ENCODE measurements at regions not wholly inside any gene's neighbourhood (a gene's known extent, or its start where the extent isn't known, plus 50 kb on each side); places are given as distances from the start of the nearest gene placed in this dataset.
"Not testable (repeated sequence)": the region's sequence is repeated elsewhere in the genome, so short reads cannot be mapped to it uniquely, and the experiment has no call there.

GRCh38 chr21:25501996-25502665 is 105.2 kb downstream of the MRPL39 start:
- peaks cover 13 to 17% of the 10 kb centered on the region in 2 donors for H3K9me3 Mint-ChIP-seq
- ATAC-seq (replicated peaks in 1 of 2), result peak; percentile 91 to 97
- peaks cover 31 to 38% of the 10 kb centered on the region in 2 donors for H3K36me3 Mint-ChIP-seq (ENCODE audit: insufficient read depth in 2 of 2)

GRCh38 chr21:25501462-25501861 is 105.8 kb downstream of the MRPL39 start:
- Mint-ChIP-seq H3K4me1 (ENCODE audit: low read depth) (peaks cover 85% of the 10 kb centered on the region), H3K27ac (peak overlapping the region; percentile 91), H3K27me3 (ENCODE audit: low read depth) (no peaks in the 10 kb centered on the region), H3K36me3 (ENCODE audit: insufficient read depth in 2 of 2) (peaks cover 32 to 38% of the 10 kb centered on the region in 2 donors), H3K9me3 (peaks cover 13 to 17% of the 10 kb centered on the region in 2 donors), H3K4me3 (peak overlapping the region; percentile 34 to 70)
- DNase-seq, result no peak
- peak; percentile 2 to 8 for ATAC-seq (replicated peaks in 1 of 2)

More at GRCh38 chr21:25501996-25502665, 105.2 kb downstream of the MRPL39 start:
- H3K4me1 Mint-ChIP-seq (ENCODE audit: low read depth), result peaks cover 85% of the 10 kb centered on the region
- no peaks in the 10 kb centered on the region for H3K27me3 Mint-ChIP-seq (ENCODE audit: low read depth)
- peak; percentile 73 to 79 for DNase-seq
- H3K4me3 Mint-ChIP-seq, result peak overlapping the region; percentile 34 to 70
- H3K27ac Mint-ChIP-seq, result peak overlapping the region; percentile 91

- Mint-ChIP-seq H3K4me3 (peak overlapping the region; percentile 39 to 49), H3K27ac (no peak overlapping the region)
- no peak for ATAC-seq (replicated peaks in 1 of 2)
Observed at GRCh38 chr21:25500598-25500997, 106.7 kb downstream of the MRPL39 start.

GRCh38 chr21:25496825-25497482 is 110.3 kb downstream of the MRPL39 start:
- peak overlapping the region in 1 of 2 donors; percentile 10 for H3K4me3 Mint-ChIP-seq

More at GRCh38 chr21:25500598-25500997, 106.7 kb downstream of the MRPL39 start:
- H3K4me1 Mint-ChIP-seq (ENCODE audit: low read depth), result peaks cover 80% of the 10 kb centered on the region
- H3K27me3 Mint-ChIP-seq (ENCODE audit: low read depth), result no peaks in the 10 kb centered on the region
- peaks cover 13 to 17% of the 10 kb centered on the region in 2 donors for H3K9me3 Mint-ChIP-seq
- peaks cover 32 to 38% of the 10 kb centered on the region in 2 donors for H3K36me3 Mint-ChIP-seq (ENCODE audit: insufficient read depth in 2 of 2)
- DNase-seq, result no peak

GRCh38 chr21:25494804-25495203 is 112.5 kb downstream of the MRPL39 start:
- Mint-ChIP-seq H3K27me3 (ENCODE audit: low read depth) (no peaks in the 10 kb centered on the region), H3K4me1 (ENCODE audit: low read depth) (peaks cover 60% of the 10 kb centered on the region), H3K27ac (no peak overlapping the region), H3K9me3 (peaks cover 4 to 8% of the 10 kb centered on the region in 2 donors), H3K4me3 (no peak overlapping the region), H3K36me3 (ENCODE audit: insufficient read depth in 2 of 2) (peaks cover 12 to 20% of the 10 kb centered on the region in 2 donors)
- no peak for ATAC-seq (replicated peaks in 1 of 2)
- no peak for DNase-seq

More at GRCh38 chr21:25496825-25497482, 110.3 kb downstream of the MRPL39 start:
- H3K9me3 Mint-ChIP-seq, result peaks cover 4 to 11% of the 10 kb centered on the region in 2 donors
- H3K27me3 Mint-ChIP-seq (ENCODE audit: low read depth), result no peaks in the 10 kb centered on the region
- ATAC-seq (replicated peaks in 1 of 2), result peak in 1 of 2 donors; percentile 18
- H3K36me3 Mint-ChIP-seq (ENCODE audit: insufficient read depth in 2 of 2), result peaks cover 17 to 29% of the 10 kb centered on the region in 2 donors
- H3K4me1 Mint-ChIP-seq (ENCODE audit: low read depth), result peaks cover 60% of the 10 kb centered on the region
- H3K27ac Mint-ChIP-seq, result no peak overlapping the region
- DNase-seq, result no peak

GRCh38 chr21:25493722-25494121 is 113.6 kb downstream of the MRPL39 start:
- no peak overlapping the region for H3K4me3 Mint-ChIP-seq
- DNase-seq (no peak), ATAC-seq (replicated peaks in 1 of 2) (no peak)
- H3K36me3 Mint-ChIP-seq (ENCODE audit: insufficient read depth in 2 of 2), result peaks cover 9 to 17% of the 10 kb centered on the region in 2 donors
- H3K4me1 Mint-ChIP-seq (ENCODE audit: low read depth), result peaks cover 67% of the 10 kb centered on the region
- no peak overlapping the region for H3K27ac Mint-ChIP-seq
- H3K9me3 Mint-ChIP-seq, result peaks cover 3 to 6% of the 10 kb centered on the region in 2 donors
- no peaks in the 10 kb centered on the region for H3K27me3 Mint-ChIP-seq (ENCODE audit: low read depth)

- H3K4me3 Mint-ChIP-seq, result peak overlapping the region; percentile 61 to 66
Observed at GRCh38 chr21:25491267-25491666, 116.0 kb downstream of the MRPL39 start.

GRCh38 chr21:25490742-25491141 is 116.5 kb downstream of the MRPL39 start:
- Mint-ChIP-seq H3K27me3 (ENCODE audit: low read depth) (no peaks in the 10 kb centered on the region), H3K36me3 (ENCODE audit: insufficient read depth in 2 of 2) (peaks cover 4 to 13% of the 10 kb centered on the region in 2 donors), H3K27ac (peak overlapping the region; percentile 78), H3K9me3 (peaks cover 0 to 3% of the 10 kb centered on the region in 2 donors), H3K4me1 (ENCODE audit: low read depth) (peaks cover 75% of the 10 kb centered on the region), H3K4me3 (peak overlapping the region; percentile 61 to 66)
- DNase-seq, result no peak
- peak; percentile 69 to 71 for ATAC-seq (replicated peaks in 1 of 2)

More at GRCh38 chr21:25491267-25491666, 116.0 kb downstream of the MRPL39 start:
- Mint-ChIP-seq H3K27ac (peak overlapping the region; percentile 78), H3K9me3 (peaks cover 0 to 3% of the 10 kb centered on the region in 2 donors), H3K36me3 (ENCODE audit: insufficient read depth in 2 of 2) (peaks cover 4 to 13% of the 10 kb centered on the region in 2 donors), H3K4me1 (ENCODE audit: low read depth) (peaks cover 72% of the 10 kb centered on the region), H3K27me3 (ENCODE audit: low read depth) (no peaks in the 10 kb centered on the region)
- DNase-seq, result no peak
- no peak for ATAC-seq (replicated peaks in 1 of 2)

- Mint-ChIP-seq H3K4me1 (ENCODE audit: low read depth) (peaks cover 84% of the 10 kb centered on the region), H3K36me3 (ENCODE audit: insufficient read depth in 2 of 2) (peaks cover 12 to 14% of the 10 kb centered on the region in 2 donors), H3K27me3 (ENCODE audit: low read depth) (no peaks in the 10 kb centered on the region), H3K27ac (peak overlapping the region; percentile 99), H3K9me3 (peaks cover 5 to 6% of the 10 kb centered on the region in 2 donors), H3K4me3 (peak overlapping the region; percentile 61 to 87)
- DNase-seq, result no peak
- ATAC-seq (replicated peaks in 1 of 2), result no peak
Observed at GRCh38 chr21:25489673-25490072, 117.6 kb downstream of the MRPL39 start.

GRCh38 chr21:25487046-25487594 is 120.2 kb downstream of the MRPL39 start:
- H3K4me3 Mint-ChIP-seq, result peak overlapping the region; percentile 73 to 87
- H3K27me3 Mint-ChIP-seq (ENCODE audit: low read depth), result no peaks in the 10 kb centered on the region
- H3K9me3 Mint-ChIP-seq, result peaks cover 14 to 18% of the 10 kb centered on the region in 2 donors
- H3K4me1 Mint-ChIP-seq (ENCODE audit: low read depth), result peaks cover 82% of the 10 kb centered on the region
- H3K27ac Mint-ChIP-seq, result peak overlapping the region; percentile 99
- H3K36me3 Mint-ChIP-seq (ENCODE audit: insufficient read depth in 2 of 2), result peaks cover 22 to 33% of the 10 kb centered on the region in 2 donors
- DNase-seq (no peak), ATAC-seq (replicated peaks in 1 of 2) (peak; percentile 77 to 78)

GRCh38 chr21:25485914-25486313 is 121.4 kb downstream of the MRPL39 start:
- H3K4me1 Mint-ChIP-seq (ENCODE audit: low read depth), result peaks cover 70% of the 10 kb centered on the region
- ATAC-seq (replicated peaks in 1 of 2), result no peak
- peaks cover 23 to 26% of the 10 kb centered on the region in 2 donors for H3K9me3 Mint-ChIP-seq
- peaks cover 32 to 45% of the 10 kb centered on the region in 2 donors for H3K36me3 Mint-ChIP-seq (ENCODE audit: insufficient read depth in 2 of 2)
- peak overlapping the region; percentile 99 for H3K27ac Mint-ChIP-seq
- no peak for DNase-seq
- peak overlapping the region; percentile 43 to 87 for H3K4me3 Mint-ChIP-seq
- H3K27me3 Mint-ChIP-seq (ENCODE audit: low read depth), result no peaks in the 10 kb centered on the region

GRCh38 chr21:25467896-25468295 is 139.4 kb downstream of the MRPL39 start:
- ATAC-seq (replicated peaks in 1 of 2) (no peak), DNase-seq (no peak)
- Mint-ChIP-seq H3K9me3 (peaks cover 11% of the 10 kb centered on the region in 2 donors), H3K27me3 (ENCODE audit: low read depth) (no peaks in the 10 kb centered on the region), H3K4me3 (no peak overlapping the region), H3K36me3 (ENCODE audit: insufficient read depth in 2 of 2) (peaks cover 14 to 30% of the 10 kb centered on the region in 2 donors), H3K4me1 (ENCODE audit: low read depth) (peaks cover 50% of the 10 kb centered on the region), H3K27ac (no peak overlapping the region)

GRCh38 chr21:25467071-25467470 is 140.2 kb downstream of the MRPL39 start:
- not testable (repeated sequence) for DNase-seq; H3K4me3 Mint-ChIP-seq; H3K9me3 Mint-ChIP-seq; H3K27ac Mint-ChIP-seq; H3K27me3 Mint-ChIP-seq (ENCODE audit: low read depth); ATAC-seq (replicated peaks in 1 of 2)
- H3K36me3 Mint-ChIP-seq (ENCODE audit: insufficient read depth in 2 of 2), result peaks cover 9 to 22% of the 10 kb centered on the region in 2 donors
- H3K4me1 Mint-ChIP-seq (ENCODE audit: low read depth), result peaks cover 58% of the 10 kb centered on the region

All from activated T-cell treated with anti-CD3 and anti-CD28 coated beads, Interleukin-2, amount 50 U/mL, for 72 hours (primary cell).